K562 (cell line): ENCODE measurements at regions not wholly inside any gene's neighbourhood (a gene's known extent, or its start where the extent isn't known, plus 50 kb on each side); places are given as distances from the start of the nearest gene placed in this dataset.
A peak's percentile ranks its signal among the peaks of the same experiment; 100 is the strongest.

Experiments
- ADNP ChIP-seq: fragments of 200-800 bp; sonication (Bioruptor generic); IDR thresholded peaks from 2 replicates; pipeline ENCODE4 v1.6.1; 2016; ENCODE audit warnings: missing genetic modification characterization, missing compliant biosample characterization
- ARID3A ChIP-seq: IDR thresholded peaks from 2 replicates; pipeline ENCODE4 v1.6.1; 2012; ENCODE audit warnings: low read depth, low read length, improper control_type of control experiment, borderline replicate concordance
- CBX3 ChIP-seq, 2 experiments: IDR thresholded peaks; 1 replicate in 1 of 2; 2 replicates in 1 of 2; pipeline ENCODE4 v1.6.1; 2012; ENCODE audit warnings: inconsistent platforms in 2 of 2, low read length in 2 of 2, borderline replicate concordance in 1 of 2, control low read depth in 1 of 2
- CBX8 ChIP-seq: fragments of 200-600 bp; sonication (generic); IDR thresholded peaks from 2 replicates; pipeline ENCODE4 v1.6.1; 2012; ENCODE audit warnings: borderline replicate concordance, mixed run types, low read depth, mild to moderate bottlenecking, moderate library complexity, mixed read lengths, low read length, control low read depth, inconsistent platforms; ENCODE audit not compliant: poor library complexity, severe bottlenecking; ENCODE audit errors: extremely low read depth
- DMBX1 ChIP-seq: fragments of 250-450 bp; sonication (Bioruptor Pico); IDR thresholded peaks from 2 replicates; pipeline ENCODE4 v1.8.0; 2022; ENCODE audit warnings: inconsistent platforms, mild to moderate bottlenecking, moderate library complexity, borderline replicate concordance
- DPF2 ChIP-seq: fragments of 450-650 bp; IDR thresholded peaks from 2 replicates; pipeline ENCODE4 v1.6.1; 2016
- GTF3C2 ChIP-seq: IDR thresholded peaks from 3 replicates; pipeline ENCODE4 v1.6.1; 2011; ENCODE audit warnings: borderline replicate concordance, mild to moderate bottlenecking, moderate library complexity; ENCODE audit not compliant: insufficient read length; ENCODE audit errors: extremely low read depth
- JUND ChIP-seq, 2 experiments: IDR thresholded peaks; 2 replicates in 1 of 2; 3 replicates in 1 of 2; pipeline ENCODE4 v1.6.1; 2011; ENCODE audit warnings: borderline replicate concordance in 2 of 2, low read depth in 2 of 2, low read length in 2 of 2, improper control_type of control experiment in 1 of 2, missing biosample characterization in 1 of 2, missing genetic modification characterization in 1 of 2, missing genetic modification reagents in 1 of 2
- NFE2L1 ChIP-seq: fragments of 450-650 bp; IDR thresholded peaks from 2 replicates; pipeline ENCODE4 v1.6.1; 2016; ENCODE audit warnings: missing genetic modification characterization, low read depth, mild to moderate bottlenecking, missing compliant biosample characterization, moderate library complexity, borderline replicate concordance
- PHF20 ChIP-seq: fragments of 450-650 bp; IDR thresholded peaks from 2 replicates; pipeline ENCODE4 v1.6.1; 2018; ENCODE audit not compliant: partially characterized antibody
- PKNOX1 ChIP-seq: fragments of 450-650 bp; IDR thresholded peaks from 2 replicates; pipeline ENCODE4 v1.6.1; 2016
- RFX5 ChIP-seq: IDR thresholded peaks from 2 replicates; pipeline ENCODE4 v1.6.1; 2011; ENCODE audit warnings: low read depth, mild to moderate bottlenecking, improper control_type of control experiment, low read length
- RNF2 ChIP-seq: sonication (generic); IDR thresholded peaks from 2 replicates; pipeline ENCODE4 v1.6.1; 2016
- SLC30A9 ChIP-seq: fragments of 250-450 bp; sonication (Bioruptor Pico); IDR thresholded peaks from 2 replicates; pipeline ENCODE4 v1.8.0; 2022; ENCODE audit warnings: mild to moderate bottlenecking, moderate library complexity
- SMARCA4 ChIP-seq: fragments of 450-650 bp; IDR thresholded peaks from 2 replicates; pipeline ENCODE4 v1.6.1; 2016
- TEAD1 ChIP-seq, 2 experiments: fragments of 450-650 bp in 1 of 2; sonication (generic) in 1 of 2; formaldehyde crosslinking; IDR thresholded peaks; 2 replicates each; pipeline versions ENCODE4 v1.4.0 to v1.8.0; 2020 to 2022; ENCODE audit warnings: mild to moderate bottlenecking in 2 of 2, missing genetic modification reagents in 1 of 2
- TRIM24 ChIP-seq, 2 experiments: fragments of 450-650 bp; IDR thresholded peaks; 2 replicates each; pipeline ENCODE4 v1.6.1; 2016
- ZEB2 ChIP-seq: fragments of 450-650 bp; IDR thresholded peaks from 2 replicates; pipeline ENCODE4 v1.6.1; 2016
- ZNF224 ChIP-seq: sonication (generic); formaldehyde crosslinking; IDR thresholded peaks from 2 replicates; pipeline ENCODE4 v1.8.0; 2022; ENCODE audit warnings: mild to moderate bottlenecking, missing genetic modification reagents
- TF ChIP-seq, protein P1 (sequence below): sonication (generic); formaldehyde crosslinking; IDR thresholded peaks from 2 replicates; pipeline ENCODE4 v1.8.0; 2022; ENCODE audit warnings: mild to moderate bottlenecking, missing genetic modification reagents
- TF ChIP-seq, protein P2 (sequence below): fragments of 450-650 bp; formaldehyde crosslinking; IDR thresholded peaks from 2 replicates; pipeline ENCODE4 v1.4.0; 2022; ENCODE audit warnings: mild to moderate bottlenecking, moderate library complexity

- TF ChIP-seq CBX3 (IDR thresholded peaks at IDR 0.05; ENCODE audit: borderline replicate concordance in 1 of 2, low read length in 2 of 2) (no peak), DPF2 (0 out of 2 replicates have a peak, but pooled peaks have one; percentile 14), JUND (IDR thresholded peaks at IDR 0.05; ENCODE audit: borderline replicate concordance, low read depth, low read length) (peak; percentile 21; the same call in 1 of the 2 replicates), JUND (tag; IDR thresholded peaks at IDR 0.05; ENCODE audit: borderline replicate concordance, low read depth, low read length) (peak; percentile 17; the same call in 1 of the 3 replicates), SLC30A9 (CRISPR knock-in tag) (no peak), DMBX1 (CRISPR knock-in tag) (no peak), ADNP (tag) (no peak), GTF3C2 (no peak), NFE2L1 (no peak), TEAD1 (CRISPR knock-in tag; IDR thresholded peaks at IDR 0.05) (no peak), ZNF224 (CRISPR knock-in tag) (no peak), ARID3A (no peak), RNF2 (no peak), CBX8 (no peak), PHF20 (no peak), TRIM24 (IDR thresholded peaks at IDR 0.05) (0 out of 4 replicates have a peak, but pooled peaks of 1 of the 2 experiments have one; percentile 9), RFX5 (no peak), PKNOX1 (peak; percentile 72), SMARCA4 (no peak), ZEB2 (0 out of 2 replicates have a peak, but pooled peaks have one; percentile 33)
- TF ChIP-seq, protein P1, sequence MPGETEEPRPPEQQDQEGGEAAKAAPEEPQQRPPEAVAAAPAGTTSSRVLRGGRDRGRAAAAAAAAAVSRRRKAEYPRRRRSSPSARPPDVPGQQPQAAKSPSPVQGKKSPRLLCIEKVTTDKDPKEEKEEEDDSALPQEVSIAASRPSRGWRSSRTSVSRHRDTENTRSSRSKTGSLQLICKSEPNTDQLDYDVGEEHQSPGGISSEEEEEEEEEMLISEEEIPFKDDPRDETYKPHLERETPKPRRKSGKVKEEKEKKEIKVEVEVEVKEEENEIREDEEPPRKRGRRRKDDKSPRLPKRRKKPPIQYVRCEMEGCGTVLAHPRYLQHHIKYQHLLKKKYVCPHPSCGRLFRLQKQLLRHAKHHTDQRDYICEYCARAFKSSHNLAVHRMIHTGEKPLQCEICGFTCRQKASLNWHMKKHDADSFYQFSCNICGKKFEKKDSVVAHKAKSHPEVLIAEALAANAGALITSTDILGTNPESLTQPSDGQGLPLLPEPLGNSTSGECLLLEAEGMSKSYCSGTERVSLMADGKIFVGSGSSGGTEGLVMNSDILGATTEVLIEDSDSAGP (CRISPR knock-in tag) = no peak
- TF ChIP-seq, protein P2, sequence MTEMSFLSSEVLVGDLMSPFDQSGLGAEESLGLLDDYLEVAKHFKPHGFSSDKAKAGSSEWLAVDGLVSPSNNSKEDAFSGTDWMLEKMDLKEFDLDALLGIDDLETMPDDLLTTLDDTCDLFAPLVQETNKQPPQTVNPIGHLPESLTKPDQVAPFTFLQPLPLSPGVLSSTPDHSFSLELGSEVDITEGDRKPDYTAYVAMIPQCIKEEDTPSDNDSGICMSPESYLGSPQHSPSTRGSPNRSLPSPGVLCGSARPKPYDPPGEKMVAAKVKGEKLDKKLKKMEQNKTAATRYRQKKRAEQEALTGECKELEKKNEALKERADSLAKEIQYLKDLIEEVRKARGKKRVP (CRISPR knock-in tag) = no peak
Measured at GRCh38 chrX:40240844-40241243, 143.1 kb upstream of the BCOR start (continued).
